CD4-positive, alpha-beta T cell (primary cell): ENCODE measurements at regions not wholly inside any gene's neighbourhood (a gene's known extent, or its start where the extent isn't known, plus 50 kb on each side); places are given as distances from the start of the nearest gene placed in this dataset.

Experiments
- ATAC-seq: fragments of 200-7000 bp; cut with Tn5 transposase; one replicate; pipeline ENCODE4 v1.10.0; 2022; ENCODE audit warnings: mild to moderate bottlenecking; ENCODE audit not compliant: poor library complexity
- CTCF ChIA-PET: fragments of 350-600 bp; sonication (Branson Sonifier 250); formaldehyde crosslinking; loops from one replicate; lab custom pipeline; 2021; ENCODE audit warnings: antibody characterized with exemption, inconsistent platforms; lab: Charles Lee
- POLR2A ChIA-PET: fragments of 350-600 bp; sonication (Branson Sonifier 250); formaldehyde crosslinking; loops from one replicate; lab custom pipeline; 2021; ENCODE audit warnings: antibody characterized with exemption, inconsistent platforms; lab: Charles Lee
- DNase-seq, 14 experiments: peaks; one replicate each; pipeline ENCODE4 v3.0.0-alpha.2; 2013 to 2020; ENCODE audit warnings: mixed read lengths in 2 of 14
- H3K27ac ChIP-seq, 2 donors: one replicate each; pipeline versions ENCODE4 v1.5.1 to v1.7.0; 2013; ENCODE audit warnings: low read length in 2 of 2, low read depth in 1 of 2, mild to moderate bottlenecking in 1 of 2
- H3K27me3 ChIP-seq, 2 experiments: 1 replicate in 1 of 2; 2 replicates in 1 of 2; pipeline versions ENCODE4 v1.6.1 to v1.7.0; 2013; ENCODE audit warnings: low read length in 2 of 2, control low read depth in 1 of 2, mild to moderate bottlenecking in 1 of 2, moderate library complexity in 1 of 2; ENCODE audit not compliant: insufficient read depth in 2 of 2, control insufficient read depth in 1 of 2
- H3K36me3 ChIP-seq: one replicate; pipeline ENCODE4 v1.6.1; 2013; ENCODE audit warnings: low read length, control low read depth; ENCODE audit not compliant: insufficient read depth
- H3K4me1 ChIP-seq: one replicate; pipeline ENCODE4 v1.6.1; 2013; ENCODE audit warnings: low read length, control low read depth; ENCODE audit not compliant: insufficient read depth
- H3K4me3 ChIP-seq: one replicate; pipeline ENCODE4 v1.5.1; 2013; ENCODE audit warnings: mild to moderate bottlenecking, low read length, moderate library complexity
- H3K9me3 ChIP-seq, 2 experiments: 1 replicate in 1 of 2; 2 replicates in 1 of 2; pipeline versions ENCODE4 v1.6.1 to v1.7.0; 2013; ENCODE audit warnings: low read length in 2 of 2, mild to moderate bottlenecking in 2 of 2, control low read depth in 1 of 2, moderate library complexity in 1 of 2; ENCODE audit not compliant: control insufficient read depth in 1 of 2, insufficient read depth in 1 of 2
- H3K27ac Mint-ChIP-seq: one replicate; pipeline ENCODE4 v1.8.0; 2020; ENCODE audit warnings: mixed read lengths
- H3K27me3 Mint-ChIP-seq: one replicate; pipeline ENCODE4 v1.8.0; 2021; ENCODE audit warnings: mixed read lengths
- H3K36me3 Mint-ChIP-seq: one replicate; pipeline ENCODE4 v1.8.0; 2021; ENCODE audit warnings: low read depth, mixed read lengths
- H3K4me1 Mint-ChIP-seq: one replicate; pipeline ENCODE4 v1.8.0; 2021; ENCODE audit warnings: low read depth, mixed read lengths
- H3K4me3 Mint-ChIP-seq: one replicate; pipeline ENCODE4 v1.8.0; 2020; ENCODE audit warnings: mild to moderate bottlenecking, mixed read lengths
- H3K9me3 Mint-ChIP-seq: one replicate; pipeline ENCODE4 v1.8.0; 2020; ENCODE audit warnings: mixed read lengths
- CTCF ChIP-seq: fragments of 200-600 bp; IDR thresholded peaks from one replicate; pipeline ENCODE4 v1.8.0; 2022; ENCODE audit warnings: antibody characterized with exemption, mild to moderate bottlenecking
- intact Hi-C, 2 experiments: fragments of 100-400 bp; cut with DNase I in 1 of 2; cut with micrococcal nuclease in 1 of 2; formaldehyde crosslinking; loops; one replicate each; pipeline versions ENCODE4 v1.15.1 to v1.9.0; 2023 to 2025; cut with DNase I, micrococcal nuclease

DNA sequence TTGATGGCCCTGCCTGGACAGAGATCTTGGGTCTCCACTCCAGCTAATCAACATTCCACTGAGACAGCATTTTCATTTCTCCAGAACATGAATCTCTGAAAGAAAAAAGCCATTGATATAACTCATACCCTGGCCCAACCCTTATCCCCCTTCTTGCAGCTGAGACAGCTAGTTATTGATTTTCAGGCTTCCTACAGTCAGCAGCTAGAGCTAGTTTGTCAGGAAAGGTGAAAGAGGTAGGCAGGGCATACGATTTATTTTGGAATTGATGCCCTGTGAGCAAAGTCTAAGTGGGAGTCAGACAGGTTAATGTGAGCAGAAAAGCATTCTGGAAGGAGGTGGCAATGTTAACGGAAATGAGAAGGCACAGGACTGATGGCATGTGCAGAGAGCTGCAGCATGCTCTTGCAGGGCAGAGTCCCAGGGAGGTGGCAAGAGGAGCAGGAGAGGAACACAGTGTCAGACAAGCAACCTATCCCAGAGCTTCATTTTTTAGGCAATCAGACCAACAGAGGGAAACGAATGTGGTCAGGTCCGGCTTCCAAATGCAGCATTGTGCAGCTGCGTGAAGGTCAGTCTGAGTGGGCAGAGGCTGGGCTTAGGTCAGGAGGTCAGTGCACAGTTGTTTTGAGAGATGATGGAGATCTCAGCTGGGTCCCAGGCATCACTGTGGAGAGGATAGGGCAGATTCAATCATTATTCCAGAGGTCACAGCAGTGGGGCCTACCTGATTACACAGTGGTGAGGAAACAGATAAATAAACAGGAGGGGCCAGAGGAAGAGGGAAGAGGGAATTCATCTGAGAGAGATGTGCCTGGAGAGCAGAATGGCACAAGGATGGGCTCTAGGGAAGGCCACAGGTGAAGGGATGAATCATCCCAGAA is 134.8 kb downstream of the CMPK2 start:
- no peaks in the 10 kb centered on the region for H3K4me1 ChIP-seq
- peaks cover 0 to 3% of the 10 kb centered on the region in 2 experiments for H3K9me3 ChIP-seq
- DNase-seq (no peak), ATAC-seq (no peak)
- H3K27ac ChIP-seq: no peak overlapping the region
- no peaks in the 10 kb centered on the region for H3K36me3 ChIP-seq
- H3K4me3 Mint-ChIP-seq: no peak overlapping the region
- intact Hi-C loops: no loop called here
- POLR2A ChIA-PET: no interaction called here
- CTCF ChIA-PET: no interaction called here
- no peaks in the 10 kb centered on the region for H3K9me3 Mint-ChIP-seq
- no peak overlapping the region for H3K4me3 ChIP-seq
- H3K36me3 Mint-ChIP-seq: no peaks in the 10 kb centered on the region
- no peak for TF ChIP-seq CTCF
- no peaks in the 10 kb centered on the region for H3K4me1 Mint-ChIP-seq
- H3K27ac Mint-ChIP-seq: no peak overlapping the region
- H3K27me3 Mint-ChIP-seq: peaks cover 28% of the 10 kb centered on the region
- peaks cover 0 to 4% of the 10 kb centered on the region in 2 experiments for H3K27me3 ChIP-seq

GRCh38 chr2:6739547-6739946 is 126.2 kb downstream of the CMPK2 start:
- Histone ChIP-seq H3K36me3 (no peaks in the 10 kb centered on the region), H3K4me1 (no peaks in the 10 kb centered on the region), H3K9me3 (no peaks in the 10 kb centered on the region), H3K27ac (no peak overlapping the region), H3K4me3 (no peak overlapping the region), H3K27me3 (peaks cover 0 to 3% of the 10 kb centered on the region in 2 experiments)
- DNase-seq (no peak), ATAC-seq (no peak)
- POLR2A ChIA-PET: no interaction called here
- CTCF ChIA-PET: no interaction called here
- intact Hi-C loops: no loop called here
- no peaks in the 10 kb centered on the region for H3K9me3 Mint-ChIP-seq
- no peak overlapping the region for H3K4me3 Mint-ChIP-seq
- H3K36me3 Mint-ChIP-seq: no peaks in the 10 kb centered on the region
- TF ChIP-seq CTCF: no peak
- H3K27ac Mint-ChIP-seq: no peak overlapping the region
- no peaks in the 10 kb centered on the region for H3K4me1 Mint-ChIP-seq
- H3K27me3 Mint-ChIP-seq: peaks cover 31% of the 10 kb centered on the region

DNA sequence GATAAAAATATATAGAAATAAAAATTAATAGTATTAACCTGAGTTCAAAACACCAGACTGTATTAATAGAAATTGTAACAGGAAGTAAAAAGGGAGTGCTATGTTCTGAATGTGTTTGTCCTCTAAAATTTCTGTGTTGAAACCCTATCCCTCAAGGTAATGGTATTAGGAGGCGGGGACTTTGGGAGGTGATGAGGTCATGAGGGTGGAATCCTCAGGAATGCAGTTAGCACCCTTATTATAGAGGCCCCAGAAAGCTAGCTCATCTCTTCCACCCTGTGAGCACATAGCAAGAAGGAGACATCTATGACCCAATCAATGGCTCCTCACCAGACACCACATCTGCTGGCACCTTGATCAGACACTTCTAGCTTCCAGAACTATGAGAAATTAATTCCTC is 124.5 kb downstream of the CMPK2 start:
- Histone ChIP-seq H3K4me3 (no peak overlapping the region), H3K9me3 (no peaks in the 10 kb centered on the region), H3K4me1 (no peaks in the 10 kb centered on the region), H3K27ac (no peak overlapping the region), H3K27me3 (peaks cover 0 to 3% of the 10 kb centered on the region in 2 experiments), H3K36me3 (no peaks in the 10 kb centered on the region)
- Mint-ChIP-seq H3K27me3 (peaks cover 46% of the 10 kb centered on the region), H3K4me3 (no peak overlapping the region), H3K36me3 (no peaks in the 10 kb centered on the region), H3K27ac (no peak overlapping the region), H3K9me3 (no peaks in the 10 kb centered on the region), H3K4me1 (no peaks in the 10 kb centered on the region)
- ChIA-PET POLR2A (no interaction called here), CTCF (no interaction called here)
- DNase-seq (no peak), ATAC-seq (no peak)
- TF ChIP-seq CTCF: no peak
- intact Hi-C loops: no loop called here
